SK-N-SH (cell line): ENCODE measurements at regions not wholly inside any gene's neighbourhood (a gene's known extent, or its start where the extent isn't known, plus 50 kb on each side); places are given as distances from the start of the nearest gene placed in this dataset.

Experiments
- CTCF ChIA-PET: fragments of 300-600, 350-600 bp; formaldehyde crosslinking; extraction: SDS; loops from one replicate; lab custom pipeline; 2021; lab: Yijun Ruan, JAX
- POLR2A ChIA-PET: fragments of 350-600 bp; sonication (Branson Sonifier 250); formaldehyde crosslinking; extraction: SDS; loops from one replicate; lab custom pipeline; 2020; ENCODE audit warnings: antibody characterized with exemption, inconsistent platforms; lab: Yijun Ruan, JAX
- DNase-seq: peaks from one replicate; pipeline ENCODE4 v3.0.0; 2012
- H2AFZ ChIP-seq: fragments of 200-600 bp; sonication (generic); 2 replicates; pipeline ENCODE4 v1.8.1; 2016; ENCODE audit warnings: antibody characterized with exemption, mild to moderate bottlenecking, low read depth
- H3F3A ChIP-seq: fragments of 200-600 bp; sonication (generic); replicated peaks from 2 replicates; pipeline ENCODE3; 2016; ENCODE audit warnings: antibody characterized with exemption, mild to moderate bottlenecking; ENCODE audit not compliant: insufficient read depth
- H3K27ac ChIP-seq, 2 experiments: fragments of 200-500 bp in 1 of 2; fragments of 200-600 bp in 1 of 2; sonication (Bioruptor generic) in 1 of 2; sonication (generic), shearing (Covaris generic) in 1 of 2; 2 replicates each; pipeline versions ENCODE4 v1.5.1 to v1.6.1; 2014 to 2016; ENCODE audit warnings: low read depth in 2 of 2, inconsistent platforms in 1 of 2, low read length in 1 of 2, mild to moderate bottlenecking in 1 of 2, mixed read lengths in 1 of 2
- H3K27me3 ChIP-seq: fragments of 200-600 bp; sonication (generic), shearing (Covaris generic); 2 replicates; pipeline ENCODE4 v1.6.1; 2016; ENCODE audit warnings: mixed run types; ENCODE audit not compliant: insufficient read depth
- H3K36me3 ChIP-seq, 2 experiments: fragments of 200-500 bp in 1 of 2; fragments of 200-600 bp in 1 of 2; sonication (Bioruptor generic) in 1 of 2; sonication (generic) in 1 of 2; replicated peaks in 1 of 2; 2 replicates each; pipeline versions ENCODE3 to v1.5.1; 2014 to 2016; ENCODE audit warnings: low read length in 1 of 2, mild to moderate bottlenecking in 1 of 2; ENCODE audit not compliant: insufficient read depth in 2 of 2, control insufficient read depth in 1 of 2
- H3K4me1 ChIP-seq, 2 experiments: fragments of 200-500 bp in 1 of 2; fragments of 200-600 bp in 1 of 2; sonication (Bioruptor generic) in 1 of 2; sonication (generic), shearing (Covaris generic) in 1 of 2; 2 replicates each; pipeline versions ENCODE4 v1.5.1 to v1.6.1; 2014 to 2016; ENCODE audit warnings: low read depth in 1 of 2, low read length in 1 of 2, mixed run types in 1 of 2; ENCODE audit not compliant: insufficient read depth in 2 of 2, control insufficient read depth in 1 of 2
- H3K4me2 ChIP-seq: fragments of 200-600 bp; sonication (generic), shearing (Covaris generic); 2 replicates; pipeline ENCODE4 v1.6.1; 2017; ENCODE audit warnings: mixed run types
- H3K4me3 ChIP-seq, 2 experiments: fragments of 200-500 bp in 1 of 2; fragments of 200-600 bp in 1 of 2; sonication (Bioruptor generic) in 1 of 2; sonication (generic), shearing (Covaris generic) in 1 of 2; 2 replicates each; pipeline versions ENCODE4 v1.5.1 to v1.8.1; 2014 to 2016; ENCODE audit warnings: low read depth in 2 of 2, inconsistent platforms in 1 of 2, low read length in 1 of 2, mild to moderate bottlenecking in 1 of 2, mixed read lengths in 1 of 2, moderate library complexity in 1 of 2
- H3K79me2 ChIP-seq: fragments of 200-600 bp; sonication (generic); 2 replicates; pipeline ENCODE4 v1.8.1; 2017; ENCODE audit warnings: mild to moderate bottlenecking; ENCODE audit not compliant: insufficient read depth
- H3K9ac ChIP-seq: fragments of 200-600 bp; sonication (generic); 2 replicates; pipeline ENCODE4 v1.6.1; 2017; ENCODE audit warnings: mixed run types
- H3K9me2 ChIP-seq: fragments of 200-600 bp; sonication (generic); 2 replicates; pipeline ENCODE4 v1.6.1; 2017; ENCODE audit warnings: mixed run types
- H3K9me3 ChIP-seq: fragments of 200-600 bp; sonication (generic); 2 replicates; pipeline ENCODE4 v1.6.1; 2017; ENCODE audit warnings: mixed run types, mild to moderate bottlenecking, moderate library complexity
- H4K20me1 ChIP-seq: fragments of 200-600 bp; sonication (generic); 2 replicates; pipeline ENCODE4 v1.6.1; 2017; ENCODE audit warnings: mild to moderate bottlenecking, mixed run types; ENCODE audit not compliant: insufficient read depth
- CHD2 ChIP-seq: fragments of 150-350 bp; IDR thresholded peaks from 2 replicates; pipeline ENCODE4 v1.6.1; 2018; ENCODE audit warnings: low read length; ENCODE audit not compliant: partially characterized antibody
- ELF1 ChIP-seq: IDR thresholded peaks from 2 replicates; pipeline ENCODE4 v1.4.0; 2012
- FOSL2 ChIP-seq: IDR thresholded peaks from 2 replicates; pipeline ENCODE4 v1.4.0; 2012; ENCODE audit warnings: low read depth, mild to moderate bottlenecking, moderate library complexity, borderline replicate concordance
- GABPA ChIP-seq: IDR thresholded peaks from 2 replicates; pipeline ENCODE4 v1.4.0; 2012; ENCODE audit warnings: low read depth, mild to moderate bottlenecking
- MEF2A ChIP-seq: IDR thresholded peaks from 2 replicates; pipeline ENCODE4 v1.4.0; 2012; ENCODE audit warnings: low read depth, borderline replicate concordance
- MXI1 ChIP-seq: IDR thresholded peaks from 2 replicates; pipeline ENCODE4 v1.6.1; 2012; ENCODE audit warnings: mild to moderate bottlenecking, low read depth, low read length, improper control_type of control experiment
- NFIC ChIP-seq: IDR thresholded peaks from 2 replicates; pipeline ENCODE4 v1.4.0; 2012; ENCODE audit warnings: borderline replicate concordance
- POLR2AphosphoS5 ChIP-seq: IDR thresholded peaks from 2 replicates; pipeline ENCODE4 v1.6.1; 2012; ENCODE audit warnings: low read depth, low read length
- RAD21 ChIP-seq: IDR thresholded peaks from 2 replicates; pipeline ENCODE4 v1.6.1; 2012; ENCODE audit warnings: mild to moderate bottlenecking, low read length
- RFX5 ChIP-seq: IDR thresholded peaks from 2 replicates; pipeline ENCODE4 v1.6.1; 2012; ENCODE audit warnings: mild to moderate bottlenecking, improper control_type of control experiment, low read length
- SMC3 ChIP-seq: IDR thresholded peaks from 2 replicates; pipeline ENCODE4 v1.6.1; 2012; ENCODE audit warnings: low read depth, low read length, improper control_type of control experiment
- TCF12 ChIP-seq: IDR thresholded peaks from 2 replicates; pipeline ENCODE4 v1.4.0; 2012
- TEAD4 ChIP-seq: IDR thresholded peaks from 2 replicates; pipeline ENCODE4 v1.4.0; 2012; ENCODE audit warnings: mild to moderate bottlenecking, borderline replicate concordance; ENCODE audit not compliant: insufficient read depth
- WGBS: methylation state at CpG from one replicate; pipeline ENCODE4 v1.1.6; 2017; ENCODE audit warnings: low lambda C conversion rate; 5-methylcytosine and 5-hydroxymethylcytosine counted together
- TF ChIP-seq, protein P1 (sequence below): fragments of 150-350 bp; IDR thresholded peaks from 2 replicates; pipeline ENCODE4 v1.6.1; 2016; ENCODE audit warnings: mild to moderate bottlenecking, low read depth, low read length
- TF ChIP-seq, protein P2 (sequence below): IDR thresholded peaks from 2 replicates; pipeline ENCODE4 v1.4.0; 2012; ENCODE audit warnings: low read depth
- TF ChIP-seq, protein P3 (sequence below): fragments of 200-600 bp; sonication (generic); IDR thresholded peaks from 2 replicates; pipeline ENCODE4 v1.6.1; 2017; ENCODE audit warnings: antibody characterized with exemption, mild to moderate bottlenecking, moderate library complexity
- TF ChIP-seq, protein P4 (sequence below): IDR thresholded peaks from 2 replicates; pipeline ENCODE4 v1.4.0; 2012; ENCODE audit warnings: low read depth, borderline replicate concordance

DNA sequence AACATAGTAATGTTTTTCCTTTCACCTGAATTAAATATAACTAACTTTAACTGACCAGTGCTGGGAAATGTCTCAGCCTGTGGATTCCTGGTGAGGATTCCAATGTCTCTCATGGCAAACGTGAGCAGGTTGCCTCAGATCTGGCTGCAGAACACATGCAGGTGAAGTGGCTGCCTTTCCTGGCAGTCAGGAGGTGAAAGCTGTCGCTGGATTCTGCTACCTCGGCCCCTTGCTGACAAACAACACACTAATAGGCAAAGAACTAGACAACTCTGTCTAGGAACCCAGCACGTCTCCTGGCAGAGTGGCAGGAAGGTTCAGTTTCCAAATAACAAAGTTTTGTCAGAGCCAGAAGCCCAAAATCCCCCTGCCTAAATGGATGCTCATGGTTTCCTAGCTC is 400.8 kb upstream of the PPP2R3A start (continued):
- TF ChIP-seq POLR2AphosphoS5 (no peak), SMC3 (no peak)
- TF ChIP-seq, all 33 proteins: peak for 0

DNA sequence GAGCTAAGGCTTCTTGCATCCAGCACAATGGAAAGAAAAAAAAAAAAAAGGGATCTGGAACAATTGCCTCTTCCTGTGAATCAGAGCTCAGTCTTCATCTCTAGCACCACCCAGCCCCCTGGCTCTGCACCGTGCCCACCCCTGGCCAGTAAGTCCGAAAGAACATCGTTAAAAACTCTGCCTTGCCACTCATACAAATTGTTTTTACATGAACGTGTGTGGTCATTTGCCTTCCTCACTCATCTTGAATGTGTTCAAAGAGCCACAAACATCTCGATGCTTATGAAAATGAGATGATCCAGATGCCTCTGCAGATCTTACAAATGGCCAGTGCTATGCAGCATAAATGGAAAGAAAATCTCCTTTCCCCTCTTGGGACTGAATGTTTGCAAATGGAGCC is 400.0 kb upstream of the PPP2R3A start:
- Histone ChIP-seq H2AFZ (no peak overlapping the region), H3K4me2 (no peak overlapping the region), H3K4me3 (no peak overlapping the region), H3K4me1 (no peaks in the 10 kb centered on the region), H3K9me3 (no peaks in the 10 kb centered on the region), H3K9me2 (no peaks in the 10 kb centered on the region), H3K27me3 (no peaks in the 10 kb centered on the region), H3F3A (no peaks in the 10 kb centered on the region), H3K27ac (no peak overlapping the region), H3K9ac (no peak overlapping the region), H4K20me1 (no peaks in the 10 kb centered on the region), H3K79me2 (no peaks in the 10 kb centered on the region), H3K36me3 (no peaks in the 10 kb centered on the region)
- ChIA-PET POLR2A (no interaction called here), CTCF (interaction anchor here (0.9 kb wide), 1 partner anchor 62 kb away, joined by 3 read pairs; no protein-coding TSS in a partner anchor)
- no peak for TF ChIP-seq ELF1
- TF ChIP-seq RAD21 = no peak
- no peak for TF ChIP-seq CHD2
- no peak for TF ChIP-seq RFX5
- no peak for TF ChIP-seq MEF2A
- no peak for TF ChIP-seq TCF12
- TF ChIP-seq, protein P1, sequence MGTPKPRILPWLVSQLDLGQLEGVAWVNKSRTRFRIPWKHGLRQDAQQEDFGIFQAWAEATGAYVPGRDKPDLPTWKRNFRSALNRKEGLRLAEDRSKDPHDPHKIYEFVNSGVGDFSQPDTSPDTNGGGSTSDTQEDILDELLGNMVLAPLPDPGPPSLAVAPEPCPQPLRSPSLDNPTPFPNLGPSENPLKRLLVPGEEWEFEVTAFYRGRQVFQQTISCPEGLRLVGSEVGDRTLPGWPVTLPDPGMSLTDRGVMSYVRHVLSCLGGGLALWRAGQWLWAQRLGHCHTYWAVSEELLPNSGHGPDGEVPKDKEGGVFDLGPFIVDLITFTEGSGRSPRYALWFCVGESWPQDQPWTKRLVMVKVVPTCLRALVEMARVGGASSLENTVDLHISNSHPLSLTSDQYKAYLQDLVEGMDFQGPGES = no peak
- TF ChIP-seq, protein P2, sequence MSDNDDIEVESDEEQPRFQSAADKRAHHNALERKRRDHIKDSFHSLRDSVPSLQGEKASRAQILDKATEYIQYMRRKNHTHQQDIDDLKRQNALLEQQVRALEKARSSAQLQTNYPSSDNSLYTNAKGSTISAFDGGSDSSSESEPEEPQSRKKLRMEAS = no peak
- TF ChIP-seq, protein P3, sequence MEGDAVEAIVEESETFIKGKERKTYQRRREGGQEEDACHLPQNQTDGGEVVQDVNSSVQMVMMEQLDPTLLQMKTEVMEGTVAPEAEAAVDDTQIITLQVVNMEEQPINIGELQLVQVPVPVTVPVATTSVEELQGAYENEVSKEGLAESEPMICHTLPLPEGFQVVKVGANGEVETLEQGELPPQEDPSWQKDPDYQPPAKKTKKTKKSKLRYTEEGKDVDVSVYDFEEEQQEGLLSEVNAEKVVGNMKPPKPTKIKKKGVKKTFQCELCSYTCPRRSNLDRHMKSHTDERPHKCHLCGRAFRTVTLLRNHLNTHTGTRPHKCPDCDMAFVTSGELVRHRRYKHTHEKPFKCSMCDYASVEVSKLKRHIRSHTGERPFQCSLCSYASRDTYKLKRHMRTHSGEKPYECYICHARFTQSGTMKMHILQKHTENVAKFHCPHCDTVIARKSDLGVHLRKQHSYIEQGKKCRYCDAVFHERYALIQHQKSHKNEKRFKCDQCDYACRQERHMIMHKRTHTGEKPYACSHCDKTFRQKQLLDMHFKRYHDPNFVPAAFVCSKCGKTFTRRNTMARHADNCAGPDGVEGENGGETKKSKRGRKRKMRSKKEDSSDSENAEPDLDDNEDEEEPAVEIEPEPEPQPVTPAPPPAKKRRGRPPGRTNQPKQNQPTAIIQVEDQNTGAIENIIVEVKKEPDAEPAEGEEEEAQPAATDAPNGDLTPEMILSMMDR = no peak
- TF ChIP-seq TEAD4 = no peak
- no peak for TF ChIP-seq GABPA
- TF ChIP-seq POLR2AphosphoS5 = no peak
- TF ChIP-seq SMC3 = no peak
- no peak for TF ChIP-seq NFIC
- TF ChIP-seq MXI1 = no peak
- TF ChIP-seq, protein P4, sequence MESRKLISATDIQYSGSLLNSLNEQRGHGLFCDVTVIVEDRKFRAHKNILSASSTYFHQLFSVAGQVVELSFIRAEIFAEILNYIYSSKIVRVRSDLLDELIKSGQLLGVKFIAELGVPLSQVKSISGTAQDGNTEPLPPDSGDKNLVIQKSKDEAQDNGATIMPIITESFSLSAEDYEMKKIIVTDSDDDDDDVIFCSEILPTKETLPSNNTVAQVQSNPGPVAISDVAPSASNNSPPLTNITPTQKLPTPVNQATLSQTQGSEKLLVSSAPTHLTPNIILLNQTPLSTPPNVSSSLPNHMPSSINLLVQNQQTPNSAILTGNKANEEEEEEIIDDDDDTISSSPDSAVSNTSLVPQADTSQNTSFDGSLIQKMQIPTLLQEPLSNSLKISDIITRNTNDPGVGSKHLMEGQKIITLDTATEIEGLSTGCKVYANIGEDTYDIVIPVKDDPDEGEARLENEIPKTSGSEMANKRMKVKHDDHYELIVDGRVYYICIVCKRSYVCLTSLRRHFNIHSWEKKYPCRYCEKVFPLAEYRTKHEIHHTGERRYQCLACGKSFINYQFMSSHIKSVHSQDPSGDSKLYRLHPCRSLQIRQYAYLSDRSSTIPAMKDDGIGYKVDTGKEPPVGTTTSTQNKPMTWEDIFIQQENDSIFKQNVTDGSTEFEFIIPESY = no peak
- TF ChIP-seq FOSL2 = no peak
- WGBS = 18% methylated on average over 5 of the region's 5 CpGs
- no peak for DNase-seq
